GM12892 (cell line): ENCODE measurements at regions not wholly inside any gene's neighbourhood (a gene's known extent, or its start where the extent isn't known, plus 50 kb on each side); places are given as distances from the start of the nearest gene placed in this dataset.

Experiments
- POLR2A ChIP-seq: IDR thresholded peaks from 2 replicates; pipeline ENCODE4 v1.6.1; 2011; ENCODE audit warnings: low read depth, low read length, control low read depth
- POLR2AphosphoS5 ChIP-seq: IDR thresholded peaks from 2 replicates; pipeline ENCODE4 v1.6.1; 2011; ENCODE audit warnings: low read depth, low read length, control low read depth

DNA sequence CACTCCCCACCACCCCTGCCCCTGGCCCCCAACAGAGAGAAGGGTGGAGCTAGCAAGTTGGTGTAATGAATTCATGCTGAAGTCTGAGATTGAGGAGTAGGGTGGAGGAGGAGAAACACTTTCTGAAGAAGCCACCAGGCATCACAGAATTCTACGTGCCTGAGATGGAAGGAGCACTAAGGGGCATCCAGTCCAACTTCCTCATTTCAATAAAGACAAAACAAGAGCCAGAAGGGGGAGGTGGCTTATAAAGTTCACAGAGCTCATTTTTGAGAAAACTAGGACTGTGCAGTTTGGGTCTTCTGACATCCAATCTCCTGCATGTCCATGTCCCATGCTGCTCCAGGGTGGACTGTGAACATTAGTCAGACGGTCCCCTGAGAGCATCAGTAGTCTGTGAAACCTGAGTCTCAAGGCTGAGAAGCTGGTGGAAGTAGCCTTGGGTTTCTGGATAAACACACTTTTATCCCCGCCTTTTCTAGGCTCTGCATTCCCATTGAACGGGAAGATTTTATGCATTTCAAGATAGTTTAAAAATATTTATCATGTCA lies 77.7 kb downstream of the TRIM43 start:
- TF ChIP-seq POLR2AphosphoS5 (no peak), POLR2A (no peak)
